MM.1S (cell line): ENCODE measurements at regions not wholly inside any gene's neighbourhood (a gene's known extent, or its start where the extent isn't known, plus 50 kb on each side); places are given as distances from the start of the nearest gene placed in this dataset.

Source experiments
- DNase-seq: peaks from one replicate; pipeline ENCODE4 v3.0.0-alpha.2; 2015
- H2AFZ ChIP-seq: fragments of 300-600 bp; sonication (generic); 2 replicates; pipeline ENCODE4 v1.6.0; 2016; ENCODE audit warnings: antibody characterized with exemption, low read length
- H3F3A ChIP-seq: fragments of 300-600 bp; sonication (generic); 2 replicates; pipeline ENCODE4 v1.6.1; 2016; ENCODE audit warnings: mild to moderate bottlenecking, antibody characterized with exemption, low read length, moderate library complexity, mixed read lengths; ENCODE audit not compliant: insufficient read depth
- H3K27ac ChIP-seq: fragments of 300-600 bp; sonication (generic); 2 replicates; pipeline ENCODE4 v1.5.1; 2016; ENCODE audit warnings: mild to moderate bottlenecking, low read length
- H3K27me3 ChIP-seq: fragments of 300-600 bp; sonication (generic); replicated peaks from 2 replicates; pipeline ENCODE4 v1.6.0; 2016; ENCODE audit warnings: low read length; ENCODE audit not compliant: insufficient read depth
- H3K36me3 ChIP-seq: fragments of 300-600 bp; sonication (generic); replicated peaks from 2 replicates; pipeline ENCODE4 v1.6.1; 2016; ENCODE audit warnings: mild to moderate bottlenecking, low read length, mixed read lengths; ENCODE audit not compliant: insufficient read depth
- H3K4me1 ChIP-seq: fragments of 300-600 bp; sonication (generic); 2 replicates; pipeline ENCODE4 v1.6.1; 2016; ENCODE audit warnings: low read length, mixed read lengths
- H3K4me2 ChIP-seq: fragments of 300-600 bp; sonication (generic); 2 replicates; pipeline ENCODE4 v1.6.0; 2016; ENCODE audit warnings: low read depth, low read length
- H3K4me3 ChIP-seq: fragments of 300-600 bp; sonication (generic); 2 replicates; pipeline ENCODE4 v1.5.1; 2016; ENCODE audit warnings: low read length, mixed read lengths
- H3K79me2 ChIP-seq: fragments of 300-600 bp; sonication (generic); 2 replicates; pipeline ENCODE4 v1.6.1; 2016; ENCODE audit warnings: mixed run types, low read length, mixed read lengths
- H3K9ac ChIP-seq: fragments of 300-600 bp; sonication (generic); 2 replicates; pipeline ENCODE4 v1.6.1; 2016; ENCODE audit warnings: low read length, mixed read lengths
- H3K9me2 ChIP-seq: fragments of 300-600 bp; sonication (generic); replicated peaks from 2 replicates; pipeline ENCODE4 v1.6.1; 2016; ENCODE audit warnings: mild to moderate bottlenecking, low read length, mixed read lengths; ENCODE audit not compliant: insufficient read depth
- H3K9me3 ChIP-seq: fragments of 300-600 bp; sonication (generic); replicated peaks from 2 replicates; pipeline ENCODE4 v1.6.1; 2016; ENCODE audit warnings: mild to moderate bottlenecking, low read length, mixed read lengths; ENCODE audit not compliant: insufficient read depth
- H4K20me1 ChIP-seq: fragments of 300-600 bp; sonication (generic); 2 replicates; pipeline ENCODE4 v1.6.1; 2016; ENCODE audit warnings: mild to moderate bottlenecking, low read length, moderate library complexity, mixed read lengths; ENCODE audit not compliant: insufficient read depth
- CTCF ChIP-seq: fragments of 300-600 bp; sonication (generic); IDR thresholded peaks from 2 replicates; pipeline ENCODE4 v1.5.1; 2016; ENCODE audit warnings: antibody characterized with exemption, low read length, mixed read lengths
- EZH2 ChIP-seq: fragments of 300-600 bp; sonication (generic); optimal IDR thresholded peaks from 2 replicates; pipeline ENCODE3; 2017; ENCODE audit warnings: low read depth, mild to moderate bottlenecking, antibody characterized with exemption, low read length, mixed read lengths
- EZH2phosphoT487 ChIP-seq: fragments of 300-600 bp; sonication (generic); IDR thresholded peaks from 2 replicates; pipeline ENCODE4 v1.6.1; 2018; ENCODE audit warnings: antibody characterized with exemption, low read length

DNA sequence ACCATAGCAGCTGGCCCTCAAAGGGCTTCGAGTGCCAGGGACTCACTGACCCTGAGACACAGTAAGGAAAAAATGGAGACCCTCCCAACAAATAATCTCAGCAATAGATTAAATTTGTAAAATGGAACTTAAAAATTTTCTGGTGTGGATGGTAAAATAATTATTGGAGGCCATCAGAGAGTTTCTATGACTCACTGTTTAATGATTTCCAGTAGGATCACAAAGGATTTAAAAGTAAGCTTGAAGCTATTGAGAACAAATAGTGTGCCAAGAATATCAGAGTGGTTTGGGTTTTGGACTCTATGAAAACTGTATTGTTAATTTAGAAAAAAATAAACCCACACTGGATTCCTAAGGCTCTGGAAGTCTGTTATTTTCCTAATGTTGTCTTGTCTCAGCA lies 115.2 kb upstream of the AKIRIN2 start:
- Histone ChIP-seq H2AFZ (no peak overlapping the region), H3F3A (no peaks in the 10 kb centered on the region), H3K9me3 (no peaks in the 10 kb centered on the region), H3K4me3 (no peak overlapping the region), H3K9me2 (no peaks in the 10 kb centered on the region), H3K9ac (no peak overlapping the region), H3K27ac (no peak overlapping the region), H3K4me2 (no peak overlapping the region), H3K4me1 (no peaks in the 10 kb centered on the region), H3K79me2 (no peaks in the 10 kb centered on the region), H3K27me3 (no peaks in the 10 kb centered on the region), H3K36me3 (no peaks in the 10 kb centered on the region), H4K20me1 (no peaks in the 10 kb centered on the region)
- no peak for DNase-seq
- TF ChIP-seq CTCF (no peak), EZH2 (no peak), EZH2phosphoT487 (no peak)

DNA sequence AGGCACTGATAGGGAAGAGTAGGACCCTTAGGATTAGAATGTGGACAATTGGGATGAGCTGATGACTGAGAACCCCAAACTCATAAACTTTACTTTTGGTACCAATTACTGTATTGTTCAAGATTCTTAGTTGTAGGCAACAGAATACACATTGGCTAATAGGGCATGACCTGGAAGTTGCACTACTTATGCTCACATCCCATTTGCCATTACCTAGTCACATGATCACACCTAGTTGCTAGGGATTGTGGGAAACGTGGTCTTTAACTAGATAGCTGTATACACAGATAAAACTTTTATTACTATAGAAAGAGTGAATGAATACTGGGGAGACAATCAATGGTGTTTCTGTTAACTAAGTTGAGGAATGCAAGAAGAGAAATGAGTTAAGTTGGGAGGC lies 113.4 kb upstream of the AKIRIN2 start:
- TF ChIP-seq EZH2, result no peak
- TF ChIP-seq CTCF, result no peak
- no peak for TF ChIP-seq EZH2phosphoT487
- Histone ChIP-seq H4K20me1 (no peaks in the 10 kb centered on the region), H3K9ac (no peak overlapping the region), H3K79me2 (no peaks in the 10 kb centered on the region), H2AFZ (no peak overlapping the region), H3K36me3 (no peaks in the 10 kb centered on the region), H3F3A (no peaks in the 10 kb centered on the region), H3K27ac (no peak overlapping the region), H3K9me3 (no peaks in the 10 kb centered on the region), H3K27me3 (no peaks in the 10 kb centered on the region), H3K9me2 (no peaks in the 10 kb centered on the region), H3K4me3 (no peak overlapping the region), H3K4me2 (no peak overlapping the region), H3K4me1 (no peaks in the 10 kb centered on the region)
- no peak for DNase-seq

- H4K20me1 ChIP-seq, result no peaks in the 10 kb centered on the region
- no peaks in the 10 kb centered on the region for H3K9me3 ChIP-seq
- no peak overlapping the region for H3K9ac ChIP-seq
- no peak overlapping the region for H2AFZ ChIP-seq
- H3K27ac ChIP-seq, result no peak overlapping the region
- H3K36me3 ChIP-seq, result no peaks in the 10 kb centered on the region
- no peaks in the 10 kb centered on the region for H3K4me1 ChIP-seq
- no peak for TF ChIP-seq CTCF
- TF ChIP-seq EZH2phosphoT487, result no peak
- TF ChIP-seq EZH2, result no peak
- no peaks in the 10 kb centered on the region for H3K9me2 ChIP-seq
- no peaks in the 10 kb centered on the region for H3K79me2 ChIP-seq
- no peaks in the 10 kb centered on the region for H3K27me3 ChIP-seq
- no peak overlapping the region for H3K4me2 ChIP-seq
- H3F3A ChIP-seq, result no peaks in the 10 kb centered on the region
- no peak for DNase-seq
- no peak overlapping the region for H3K4me3 ChIP-seq
Observed at GRCh38 chr6:87808005-87808757, 106.1 kb upstream of the AKIRIN2 start.
